ENCODE measurements at regions not wholly inside any gene's neighbourhood (a gene's known extent, or its start where the extent isn't known, plus 50 kb on each side); places are given as distances from the start of the nearest gene placed in this dataset.
"Not testable (repeated sequence)": the region's sequence is repeated elsewhere in the genome, so short reads cannot be mapped to it uniquely, and the experiment has no call there.

DNA sequence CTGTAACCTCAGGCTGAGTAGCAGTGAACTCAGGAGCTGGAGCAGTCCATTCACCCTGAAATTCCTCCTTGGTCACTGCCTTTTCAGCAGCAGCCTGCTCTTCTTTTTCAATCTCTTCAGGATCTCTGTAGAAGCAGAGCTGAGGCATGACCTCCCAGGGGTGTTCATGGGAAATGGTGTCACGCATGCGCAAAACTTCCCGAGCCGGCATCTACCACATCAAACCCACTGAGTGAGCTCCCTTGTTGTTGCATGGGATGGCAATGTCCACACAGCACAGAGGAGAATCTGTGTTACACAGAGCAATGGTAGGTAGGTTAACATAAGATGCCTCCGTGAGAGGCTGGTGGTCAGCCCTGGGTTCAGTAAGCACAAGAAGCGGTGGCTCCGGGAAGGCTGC lies 355.8 kb upstream of the PSMD7 start:
- TF ChIP-seq, protein P1, sequence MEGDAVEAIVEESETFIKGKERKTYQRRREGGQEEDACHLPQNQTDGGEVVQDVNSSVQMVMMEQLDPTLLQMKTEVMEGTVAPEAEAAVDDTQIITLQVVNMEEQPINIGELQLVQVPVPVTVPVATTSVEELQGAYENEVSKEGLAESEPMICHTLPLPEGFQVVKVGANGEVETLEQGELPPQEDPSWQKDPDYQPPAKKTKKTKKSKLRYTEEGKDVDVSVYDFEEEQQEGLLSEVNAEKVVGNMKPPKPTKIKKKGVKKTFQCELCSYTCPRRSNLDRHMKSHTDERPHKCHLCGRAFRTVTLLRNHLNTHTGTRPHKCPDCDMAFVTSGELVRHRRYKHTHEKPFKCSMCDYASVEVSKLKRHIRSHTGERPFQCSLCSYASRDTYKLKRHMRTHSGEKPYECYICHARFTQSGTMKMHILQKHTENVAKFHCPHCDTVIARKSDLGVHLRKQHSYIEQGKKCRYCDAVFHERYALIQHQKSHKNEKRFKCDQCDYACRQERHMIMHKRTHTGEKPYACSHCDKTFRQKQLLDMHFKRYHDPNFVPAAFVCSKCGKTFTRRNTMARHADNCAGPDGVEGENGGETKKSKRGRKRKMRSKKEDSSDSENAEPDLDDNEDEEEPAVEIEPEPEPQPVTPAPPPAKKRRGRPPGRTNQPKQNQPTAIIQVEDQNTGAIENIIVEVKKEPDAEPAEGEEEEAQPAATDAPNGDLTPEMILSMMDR (IDR thresholded peaks at IDR 0.05; ENCODE audit: low read depth, low read length), result not testable (repeated sequence)
- TF ChIP-seq EZH2phosphoT487 (IDR thresholded peaks at IDR 0.05; ENCODE audit: low read depth), result not testable (repeated sequence)
